Adrenal gland (tissue), 5 donors: ENCODE measurements at regions not wholly inside any gene's neighbourhood (a gene's known extent, or its start where the extent isn't known, plus 50 kb on each side); places are given as distances from the start of the nearest gene placed in this dataset.

Experiments
- CTCF ChIP-seq, 6 experiments: fragments of 450-650 bp in 4 of 6; fragments of 200-600 bp in 2 of 6; sonication (generic) in 1 of 6; IDR thresholded peaks; 1 replicate in 5 of 6; 2 replicates in 1 of 6; pipeline versions ENCODE4 v1.5.1 to v1.8.0; 2016 to 2021; ENCODE audit warnings: antibody characterized with exemption in 6 of 6, mild to moderate bottlenecking in 2 of 6, moderate library complexity in 1 of 6
- POLR2A ChIP-seq, 2 donors: fragments of 450-650 bp; IDR thresholded peaks; one replicate each; pipeline ENCODE4 v1.6.1; 2017; ENCODE audit warnings: antibody characterized with exemption in 2 of 2, mild to moderate bottlenecking in 2 of 2, moderate library complexity in 1 of 2
- donor health status: DM: no; HTN: no; CAD: no.

- TF ChIP-seq CTCF (IDR thresholded peaks at IDR 0.05) (no peak), POLR2A (IDR thresholded peaks at IDR 0.05) (no peak)
Observed at GRCh38 chrX:45421806-45422205, 221.1 kb upstream of the DIPK2B start.
